HG02943 (cell line): ENCODE measurements at regions not wholly inside any gene's neighbourhood (a gene's known extent, or its start where the extent isn't known, plus 50 kb on each side); places are given as distances from the start of the nearest gene placed in this dataset.

Source experiments
- ATAC-seq: cut with Tn5 transposase; IDR thresholded peaks from one replicate; pipeline ENCODE4 v1.9.1; 2021; ENCODE audit warnings: mild to moderate bottlenecking, low read depth, moderate library complexity; ENCODE audit not compliant: unreplicated experiment

- ATAC-seq = no peak
Measured at GRCh38 chr10:128417826-128418225, 291.6 kb upstream of the MKI67 start.

- no peak for ATAC-seq
Measured at GRCh38 chr10:128418819-128419218, 292.6 kb upstream of the MKI67 start.

- ATAC-seq = no peak
Measured at GRCh38 chr10:128419466-128420019, 293.3 kb upstream of the MKI67 start.

- ATAC-seq = no peak
Measured at GRCh38 chr10:128420623-128421022, 294.4 kb upstream of the MKI67 start.

GRCh38 chr10:128421371-128422160 lies 295.3 kb upstream of the MKI67 start:
- ATAC-seq = no peak

GRCh38 chr10:128422190-128422589 lies 296.0 kb upstream of the MKI67 start:
- ATAC-seq = no peak

GRCh38 chr10:128422999-128423398 lies 296.8 kb upstream of the MKI67 start:
- ATAC-seq = no peak

GRCh38 chr10:128429321-128429720 lies 303.1 kb upstream of the MKI67 start:
- ATAC-seq = no peak

GRCh38 chr10:128429835-128430513 lies 303.8 kb upstream of the MKI67 start:
- ATAC-seq = no peak

GRCh38 chr10:128431083-128431482 lies 304.9 kb upstream of the MKI67 start:
- no peak for ATAC-seq

GRCh38 chr10:128431506-128431905 lies 305.3 kb upstream of the MKI67 start:
- ATAC-seq = no peak

GRCh38 chr10:128432011-128432410 lies 305.8 kb upstream of the MKI67 start:
- ATAC-seq = no peak

- no peak for ATAC-seq
Measured at GRCh38 chr10:128432423-128432822, 306.2 kb upstream of the MKI67 start.

GRCh38 chr10:128435811-128436210 lies 309.6 kb upstream of the MKI67 start:
- ATAC-seq = no peak

GRCh38 chr10:128437786-128438345 lies 311.6 kb upstream of the MKI67 start:
- no peak for ATAC-seq

GRCh38 chr10:128438417-128439063 lies 312.3 kb upstream of the MKI67 start:
- ATAC-seq = no peak

GRCh38 chr10:128440513-128441160 lies 314.4 kb upstream of the MKI67 start:
- ATAC-seq = no peak

- ATAC-seq = no peak
Measured at GRCh38 chr10:128443925-128444518, 317.8 kb upstream of the MKI67 start.

- ATAC-seq = no peak
Measured at GRCh38 chr10:128448796-128449195, 322.6 kb upstream of the MKI67 start.

GRCh38 chr10:128451879-128452278 lies 325.7 kb upstream of the MKI67 start:
- ATAC-seq = no peak
